RPMI8226 (cell line): ENCODE measurements at regions not wholly inside any gene's neighbourhood (a gene's known extent, or its start where the extent isn't known, plus 50 kb on each side); places are given as distances from the start of the nearest gene placed in this dataset.

Experiments used
- DNase-seq: peaks from one replicate; pipeline ENCODE4 v3.0.0-alpha.2; 2015

- DNase-seq: peak; percentile 18
Measured at GRCh38 chr5:165622864-165623536, 2117.6 kb downstream of the MAT2B start.

- DNase-seq: no peak
Measured at GRCh38 chr5:165624166-165624946, 2118.9 kb downstream of the MAT2B start.

GRCh38 chr5:165626161-165626560, 2120.7 kb downstream of the MAT2B start:
- no peak for DNase-seq

- no peak for DNase-seq
Measured at GRCh38 chr5:165627548-165628170, 2122.2 kb downstream of the MAT2B start.

- DNase-seq: peak; percentile 58
Measured at GRCh38 chr5:165630261-165630778, 2124.9 kb downstream of the MAT2B start.

GRCh38 chr5:165631235-165631634, 2125.8 kb downstream of the MAT2B start:
- no peak for DNase-seq

GRCh38 chr5:165642366-165642765, 2136.9 kb downstream of the MAT2B start:
- DNase-seq: no peak

GRCh38 chr5:165665735-165666400, 2160.4 kb downstream of the MAT2B start:
- no peak for DNase-seq

- no peak for DNase-seq
Measured at GRCh38 chr5:165673499-165673898, 2168.1 kb downstream of the MAT2B start.

- DNase-seq: no peak
Measured at GRCh38 chr5:165695796-165696195, 2190.4 kb downstream of the MAT2B start.

GRCh38 chr5:165705960-165706359, 2200.5 kb downstream of the MAT2B start:
- DNase-seq: no peak

GRCh38 chr5:165712011-165712410, 2206.6 kb downstream of the MAT2B start:
- no peak for DNase-seq

- no peak for DNase-seq
Measured at GRCh38 chr5:165714598-165714997, 2209.2 kb downstream of the MAT2B start.

GRCh38 chr5:165720901-165721300, 2215.5 kb downstream of the MAT2B start:
- DNase-seq: no peak

- no peak for DNase-seq
Measured at GRCh38 chr5:165722401-165722800, 2217.0 kb downstream of the MAT2B start.

- DNase-seq: no peak
Measured at GRCh38 chr5:165723931-165724330, 2218.5 kb downstream of the MAT2B start.

GRCh38 chr5:165728425-165728824, 2223.0 kb downstream of the MAT2B start:
- no peak for DNase-seq

GRCh38 chr5:165735388-165735787, 2230.0 kb downstream of the MAT2B start:
- no peak for DNase-seq

GRCh38 chr5:165739079-165739741, 2233.8 kb downstream of the MAT2B start:
- no peak for DNase-seq

GRCh38 chr5:165757791-165758190, 2252.4 kb downstream of the MAT2B start:
- no peak for DNase-seq

- no peak for DNase-seq
Measured at GRCh38 chr5:165775111-165775510, 2269.7 kb downstream of the MAT2B start.

GRCh38 chr5:165779505-165779904, 2274.1 kb downstream of the MAT2B start:
- no peak for DNase-seq

GRCh38 chr5:165780901-165781300, 2275.5 kb downstream of the MAT2B start:
- DNase-seq: no peak
